HG03432 (cell line): ENCODE measurements at regions not wholly inside any gene's neighbourhood (a gene's known extent, or its start where the extent isn't known, plus 50 kb on each side); places are given as distances from the start of the nearest gene placed in this dataset.
"Not testable (repeated sequence)": the region's sequence is repeated elsewhere in the genome, so short reads cannot be mapped to it uniquely, and the experiment has no call there.

Experiments used
- ATAC-seq: cut with Tn5 transposase; IDR thresholded peaks from one replicate; pipeline ENCODE4 v1.9.1; 2021; ENCODE audit warnings: mild to moderate bottlenecking, moderate library complexity; ENCODE audit not compliant: unreplicated experiment

- no peak for ATAC-seq
These were observed 50.1 kb upstream of the BCL6 start for GRCh38 chr3:187795207-187795960.

DNA sequence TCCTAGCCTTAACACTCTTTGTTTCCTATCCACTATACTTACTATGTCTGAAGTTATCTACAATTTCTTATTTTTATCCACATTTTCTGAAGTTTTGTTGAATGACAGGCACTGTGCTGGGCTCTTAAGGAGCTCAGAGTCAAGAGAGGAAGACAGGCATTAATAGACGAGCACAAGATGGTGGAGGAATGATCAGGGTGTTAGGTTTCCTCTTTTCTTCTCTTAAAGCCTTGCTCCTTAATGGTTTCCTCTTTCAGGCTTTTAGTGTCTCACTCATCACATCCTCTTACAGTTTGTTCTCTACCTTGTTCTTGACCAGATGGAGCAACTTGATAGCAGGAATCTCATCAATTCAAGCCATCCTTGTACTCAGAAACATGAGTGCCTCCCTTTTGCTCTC is 52.9 kb upstream of the BCL6 start:
- ATAC-seq = no peak

GRCh38 chr3:187798531-187799530 is 53.6 kb upstream of the BCL6 start:
- ATAC-seq = no peak

DNA sequence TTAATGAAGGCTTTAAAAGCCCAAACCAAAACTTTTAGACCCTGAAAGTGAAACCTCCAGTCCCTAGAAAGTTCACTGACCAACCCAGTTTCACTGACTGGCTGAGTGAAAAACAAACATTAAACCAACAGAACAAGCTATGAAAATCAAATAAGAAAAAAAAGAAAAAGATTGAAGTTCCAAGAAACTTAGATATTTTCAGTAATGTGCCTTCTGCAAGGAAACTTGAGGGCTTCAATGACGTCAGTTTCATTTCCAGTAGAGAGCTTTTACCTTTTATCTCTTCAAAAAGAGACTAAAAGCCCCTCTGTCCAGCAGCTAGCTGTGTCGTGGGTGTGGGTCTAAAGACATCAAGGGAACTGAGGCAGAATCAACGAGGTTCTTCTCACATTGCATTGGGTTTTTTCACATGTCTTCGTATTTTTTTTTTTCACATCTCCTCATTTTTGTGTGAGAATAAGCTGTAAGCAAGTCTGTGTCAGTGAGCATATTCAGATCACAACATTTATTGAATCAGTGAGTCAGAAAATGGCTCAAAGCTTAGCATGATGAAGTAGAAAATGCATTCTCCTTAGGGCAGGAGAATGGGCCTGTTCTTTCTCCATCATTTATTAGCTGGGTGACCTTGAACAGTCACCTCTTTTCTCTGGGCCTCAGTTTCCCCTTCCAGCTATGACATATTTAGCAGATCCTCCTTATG is 54.8 kb upstream of the BCL6 start:
- ATAC-seq = peak; percentile 50

DNA sequence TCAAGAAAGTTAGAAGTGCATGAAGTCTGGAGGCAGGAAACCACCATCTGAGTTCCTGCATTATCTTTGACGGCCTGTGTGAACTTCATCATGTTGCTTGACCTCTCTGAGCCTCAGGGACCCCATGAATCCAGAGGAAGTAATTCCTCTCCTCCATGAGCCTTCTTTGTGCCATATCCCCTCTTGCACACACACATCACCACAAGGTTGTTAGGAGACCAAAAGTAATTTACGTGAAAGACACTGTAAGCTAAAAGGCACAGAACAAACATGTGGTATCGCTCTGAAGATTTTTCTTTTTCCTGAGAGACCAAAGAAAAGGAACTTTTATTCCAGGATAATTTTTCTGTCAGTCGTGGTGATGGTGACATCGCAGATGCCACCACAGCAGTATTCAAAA is 55.9 kb upstream of the BCL6 start:
- no peak for ATAC-seq

DNA sequence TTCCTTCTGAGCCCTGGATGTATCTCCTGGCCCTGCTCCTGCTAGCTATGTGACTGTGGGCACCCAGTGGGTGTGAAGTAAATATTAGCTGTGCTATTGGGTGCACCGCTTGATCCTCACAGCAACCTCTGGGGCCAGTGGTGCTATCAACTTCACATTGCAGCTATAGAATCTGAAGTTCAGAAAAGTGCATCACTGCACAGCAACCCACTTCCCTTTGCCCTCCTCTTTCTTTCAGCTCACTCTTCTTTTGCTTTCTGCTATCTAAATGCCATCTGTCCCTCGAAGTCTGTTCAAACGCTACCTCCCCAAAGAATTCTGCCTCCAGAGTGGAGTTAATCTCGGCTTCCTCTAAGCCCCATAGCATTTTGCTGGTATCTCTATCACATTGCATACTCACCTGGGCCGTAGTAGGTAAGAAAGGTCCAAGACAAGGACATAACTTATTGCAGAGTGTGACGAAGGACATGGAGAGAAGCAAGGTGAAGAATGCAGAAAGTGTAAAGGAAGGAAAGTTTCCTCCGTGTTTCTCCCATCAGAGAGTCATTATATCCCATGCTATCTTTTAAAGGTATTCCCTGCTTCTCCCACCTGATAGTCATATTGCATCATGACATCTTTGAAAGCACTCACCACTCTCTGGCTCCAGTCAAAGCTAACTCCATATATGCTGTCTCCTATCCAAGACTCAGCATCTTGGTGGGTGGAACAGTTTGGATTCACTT is 57.1 kb upstream of the BCL6 start:
- no peak for ATAC-seq

DNA sequence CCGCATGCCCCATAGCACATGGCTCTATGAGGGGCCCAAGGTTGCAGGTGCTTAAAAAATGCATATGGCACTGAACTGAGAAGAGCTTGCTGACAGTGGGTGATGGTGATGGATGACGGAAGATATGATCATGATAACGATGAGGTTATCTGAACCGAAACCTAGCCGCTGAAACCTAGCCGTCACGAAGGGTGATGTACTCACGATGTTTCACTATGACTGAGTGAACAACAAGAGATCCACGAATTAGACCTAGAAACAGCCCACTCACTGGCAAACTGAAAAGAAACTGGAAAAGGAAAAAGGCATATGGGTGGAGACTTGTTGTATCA is 57.6 kb upstream of the BCL6 start:
- ATAC-seq = peak; percentile 87

GRCh38 chr3:187804120-187804744 is 59.0 kb upstream of the BCL6 start:
- no peak for ATAC-seq

GRCh38 chr3:187804745-187805121 is 59.5 kb upstream of the BCL6 start:
- ATAC-seq = no peak

DNA sequence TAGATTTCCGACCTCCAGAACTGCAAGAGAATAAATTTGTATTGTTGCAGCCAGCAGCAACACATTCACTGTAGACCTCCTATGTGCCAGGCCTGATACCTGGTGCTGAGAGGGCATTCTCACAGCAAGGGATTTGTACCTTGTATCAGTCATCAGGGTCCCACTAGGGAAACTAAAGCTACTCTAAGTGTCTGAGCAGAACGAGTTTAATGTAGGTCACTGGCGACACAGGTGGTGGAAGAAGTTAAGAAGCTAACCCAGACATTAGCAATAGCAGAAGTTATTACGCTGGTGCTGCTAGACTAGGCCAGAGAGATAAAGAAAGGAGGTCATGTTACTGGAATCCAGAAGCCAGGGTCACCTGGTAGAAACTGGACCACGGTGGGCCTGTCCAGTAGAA is 60.5 kb upstream of the BCL6 start:
- no peak for ATAC-seq

DNA sequence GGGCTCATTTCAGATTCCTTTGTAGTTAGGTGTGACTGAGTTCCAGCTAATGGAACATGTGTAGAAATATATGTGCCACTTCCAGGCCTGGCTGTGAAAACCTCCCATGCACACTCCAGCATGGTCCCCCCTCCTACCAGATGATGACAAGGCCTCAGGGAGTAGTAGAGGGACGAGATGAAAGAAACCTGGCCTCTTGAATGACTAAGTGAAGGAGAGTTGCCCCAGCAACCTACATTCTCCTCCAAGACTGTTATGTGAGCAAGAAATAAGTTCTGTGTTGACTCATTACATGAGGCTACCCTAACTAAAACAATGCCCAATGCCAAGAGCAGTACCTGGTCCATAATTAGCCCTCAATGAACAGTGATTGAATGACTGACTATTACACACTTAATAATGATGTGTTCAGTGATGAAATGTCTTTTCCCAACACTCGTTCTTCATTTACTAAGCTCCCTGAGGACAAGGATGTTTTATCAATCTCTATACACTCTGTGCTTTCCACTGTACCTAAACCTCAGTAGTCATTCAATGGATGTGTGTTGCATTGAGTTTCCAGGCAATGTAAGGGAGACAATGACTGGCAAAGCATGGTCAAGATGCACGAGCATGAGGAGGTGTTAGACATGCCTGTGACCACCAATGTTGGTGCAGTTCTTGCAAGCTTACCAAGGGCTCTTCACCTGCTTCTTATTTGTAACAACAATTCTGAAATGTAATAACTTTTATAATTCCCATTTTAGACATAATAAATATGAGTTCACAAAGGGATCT is 62.0 kb upstream of the BCL6 start:
- ATAC-seq = no peak

DNA sequence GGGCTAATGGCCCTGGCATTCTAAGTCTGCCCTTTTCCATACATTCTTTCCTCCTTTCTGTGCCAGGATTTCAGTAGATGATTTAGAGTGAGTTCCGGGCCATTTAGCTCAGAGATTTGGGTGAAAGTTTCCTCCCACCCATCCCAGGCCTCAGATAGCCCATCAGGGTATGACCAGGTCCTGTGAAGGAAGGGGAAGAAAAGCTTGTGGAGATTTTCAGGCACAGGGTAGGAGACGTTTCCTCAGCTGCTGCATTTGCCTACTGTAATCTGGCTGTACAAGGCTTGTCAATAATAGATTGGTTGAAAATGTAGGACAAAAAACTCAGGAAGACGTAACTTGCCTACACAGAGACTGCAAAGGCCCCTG is 63.2 kb upstream of the BCL6 start:
- no peak for ATAC-seq

- no peak for ATAC-seq
These were observed 64.3 kb upstream of the BCL6 start for GRCh38 chr3:187809612-187809991.

GRCh38 chr3:187810021-187810446 is 64.8 kb upstream of the BCL6 start:
- ATAC-seq = no peak

GRCh38 chr3:187811585-187812250 is 66.5 kb upstream of the BCL6 start:
- ATAC-seq = no peak

- ATAC-seq = no peak
These were observed 67.2 kb upstream of the BCL6 start for GRCh38 chr3:187812496-187812895.

GRCh38 chr3:187813198-187813597 is 67.9 kb upstream of the BCL6 start:
- ATAC-seq = no peak

DNA sequence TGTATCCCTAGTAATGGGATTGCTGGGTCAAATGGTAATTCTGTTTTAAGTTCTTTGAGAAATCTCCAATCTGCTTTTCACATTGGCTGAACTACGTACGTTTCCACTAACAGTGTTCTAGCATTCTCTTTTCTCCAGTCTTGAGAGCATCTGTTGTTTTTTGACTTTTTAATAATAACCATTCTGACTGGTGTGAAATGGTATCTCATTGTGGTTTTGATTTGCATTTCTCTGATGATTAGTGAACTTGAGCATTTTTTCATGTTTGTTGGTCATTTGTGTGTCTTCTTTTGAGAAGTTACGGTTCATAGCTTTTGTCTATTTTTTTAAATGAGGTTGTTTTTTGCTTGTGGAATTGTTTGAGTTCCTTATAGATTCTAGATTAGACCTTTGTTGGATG is 72.5 kb upstream of the BCL6 start:
- ATAC-seq = not testable (repeated sequence)

DNA sequence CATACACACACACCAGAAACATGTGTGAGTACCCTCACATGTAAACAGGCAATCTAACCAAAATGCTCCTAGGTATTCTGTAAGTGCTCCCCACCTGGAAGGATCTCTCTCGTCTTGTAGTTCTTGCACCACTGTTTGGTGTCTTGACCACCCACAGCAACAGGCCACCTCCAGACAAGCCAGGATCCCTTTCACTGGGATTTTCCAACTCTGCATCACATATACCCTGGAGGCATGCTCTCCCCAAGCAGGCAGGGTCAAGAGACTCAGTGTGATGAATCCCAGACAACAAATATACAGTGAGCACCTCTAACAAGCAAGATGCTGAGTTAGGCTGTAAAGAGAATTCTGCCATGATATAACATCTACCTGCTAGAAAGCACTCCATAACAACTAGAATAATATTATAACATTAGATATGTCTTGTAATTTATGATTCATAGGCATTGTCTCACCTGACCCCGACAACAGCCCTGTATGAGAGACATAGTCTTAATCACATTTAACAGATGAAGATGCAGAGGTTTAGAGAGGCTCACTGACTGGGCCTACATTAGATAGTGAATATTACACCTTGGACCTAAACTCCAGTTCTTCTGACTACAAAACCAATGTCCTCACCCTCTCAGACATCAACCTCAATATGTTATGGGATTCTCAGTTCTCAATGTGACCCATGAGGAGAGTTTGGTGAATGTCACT is 76.5 kb upstream of the BCL6 start:
- ATAC-seq = no peak
